Transverse colon (tissue), 3 donors: ENCODE measurements at regions not wholly inside any gene's neighbourhood (a gene's known extent, or its start where the extent isn't known, plus 50 kb on each side); places are given as distances from the start of the nearest gene placed in this dataset.

ENCODE experiments used
- POLR2A ChIP-seq: fragments of 450-650 bp; IDR thresholded peaks from one replicate; pipeline ENCODE4 v1.6.1; 2016; ENCODE audit warnings: antibody characterized with exemption, mild to moderate bottlenecking, moderate library complexity
- TF ChIP-seq, protein P1 (sequence below), 5 experiments: fragments of 200-600 bp in 3 of 5; fragments of 450-650 bp in 2 of 5; sonication (generic) in 3 of 5; IDR thresholded peaks; 1 replicate in 2 of 5; 2 replicates in 3 of 5; pipeline ENCODE4 v1.5.1; 2016 to 2017; ENCODE audit warnings: antibody characterized with exemption in 5 of 5, inconsistent platforms in 3 of 5, mild to moderate bottlenecking in 2 of 5, moderate library complexity in 1 of 5

DNA sequence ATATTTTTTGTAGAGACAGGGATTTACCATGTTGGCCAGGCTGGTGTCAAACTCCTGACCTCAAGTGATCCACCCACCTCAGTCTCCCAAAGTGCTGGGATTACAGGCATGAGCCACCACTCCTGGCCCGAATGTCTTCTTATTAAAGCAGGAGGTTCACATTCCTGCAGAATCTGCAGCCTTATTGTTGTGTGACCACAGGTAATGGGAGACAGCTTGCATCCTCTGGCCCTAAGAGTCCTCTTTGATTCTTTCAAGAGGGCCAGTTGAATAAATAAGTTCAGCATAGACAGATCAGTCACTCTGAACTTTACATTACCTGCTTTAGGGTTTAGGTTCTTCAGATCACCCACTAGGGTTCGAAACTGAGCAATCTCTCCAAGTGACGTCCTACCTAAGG lies 172.9 kb upstream of the TOPAZ1 start:
- TF ChIP-seq, protein P1, sequence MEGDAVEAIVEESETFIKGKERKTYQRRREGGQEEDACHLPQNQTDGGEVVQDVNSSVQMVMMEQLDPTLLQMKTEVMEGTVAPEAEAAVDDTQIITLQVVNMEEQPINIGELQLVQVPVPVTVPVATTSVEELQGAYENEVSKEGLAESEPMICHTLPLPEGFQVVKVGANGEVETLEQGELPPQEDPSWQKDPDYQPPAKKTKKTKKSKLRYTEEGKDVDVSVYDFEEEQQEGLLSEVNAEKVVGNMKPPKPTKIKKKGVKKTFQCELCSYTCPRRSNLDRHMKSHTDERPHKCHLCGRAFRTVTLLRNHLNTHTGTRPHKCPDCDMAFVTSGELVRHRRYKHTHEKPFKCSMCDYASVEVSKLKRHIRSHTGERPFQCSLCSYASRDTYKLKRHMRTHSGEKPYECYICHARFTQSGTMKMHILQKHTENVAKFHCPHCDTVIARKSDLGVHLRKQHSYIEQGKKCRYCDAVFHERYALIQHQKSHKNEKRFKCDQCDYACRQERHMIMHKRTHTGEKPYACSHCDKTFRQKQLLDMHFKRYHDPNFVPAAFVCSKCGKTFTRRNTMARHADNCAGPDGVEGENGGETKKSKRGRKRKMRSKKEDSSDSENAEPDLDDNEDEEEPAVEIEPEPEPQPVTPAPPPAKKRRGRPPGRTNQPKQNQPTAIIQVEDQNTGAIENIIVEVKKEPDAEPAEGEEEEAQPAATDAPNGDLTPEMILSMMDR (IDR thresholded peaks at IDR 0.05): no peak
- TF ChIP-seq POLR2A: no peak
